Lung microvascular endothelial cell (primary cell): ENCODE measurements at regions not wholly inside any gene's neighbourhood (a gene's known extent, or its start where the extent isn't known, plus 50 kb on each side); places are given as distances from the start of the nearest gene placed in this dataset.

Experiments used
- DNase-seq, 2 donors: peaks; one replicate each; pipeline versions ENCODE4 v3.0.0 to v3.0.0-alpha.2; 2010; ENCODE audit warnings: low read depth in 2 of 2

- peak in 1 of 2 donors; percentile 7 for DNase-seq
These were observed 56.4 kb upstream of the SPOCK3 start for GRCh38 chr4:167290678-167291077.

- DNase-seq, result no peak
These were observed 74.6 kb upstream of the SPOCK3 start for GRCh38 chr4:167308876-167309275.

GRCh38 chr4:167321299-167321698, 87.0 kb upstream of the SPOCK3 start:
- no peak for DNase-seq

GRCh38 chr4:167339781-167340180, 105.5 kb upstream of the SPOCK3 start:
- no peak for DNase-seq

GRCh38 chr4:167359711-167360110, 125.4 kb upstream of the SPOCK3 start:
- DNase-seq, result no peak

GRCh38 chr4:167379076-167379835, 145.0 kb upstream of the SPOCK3 start:
- no peak for DNase-seq

GRCh38 chr4:167380964-167381363, 146.7 kb upstream of the SPOCK3 start:
- DNase-seq, result no peak

GRCh38 chr4:167383291-167383690, 149.0 kb upstream of the SPOCK3 start:
- no peak for DNase-seq

- no peak for DNase-seq
These were observed 163.3 kb upstream of the SPOCK3 start for GRCh38 chr4:167397586-167397985.

GRCh38 chr4:167399201-167399600, 164.9 kb upstream of the SPOCK3 start:
- no peak for DNase-seq

- no peak for DNase-seq
These were observed 171.9 kb upstream of the SPOCK3 start for GRCh38 chr4:167406181-167406580.

GRCh38 chr4:167415461-167415860, 181.2 kb upstream of the SPOCK3 start:
- no peak for DNase-seq

- DNase-seq, result no peak
These were observed 185.3 kb upstream of the SPOCK3 start for GRCh38 chr4:167419468-167420140.

- no peak for DNase-seq
These were observed 186.9 kb upstream of the SPOCK3 start for GRCh38 chr4:167421201-167421600.

- DNase-seq, result no peak
These were observed 190.3 kb upstream of the SPOCK3 start for GRCh38 chr4:167424341-167425256.

- no peak for DNase-seq
These were observed 193.9 kb upstream of the SPOCK3 start for GRCh38 chr4:167428156-167428555.

GRCh38 chr4:167431371-167431770, 197.1 kb upstream of the SPOCK3 start:
- no peak for DNase-seq

- no peak for DNase-seq
These were observed 201.5 kb upstream of the SPOCK3 start for GRCh38 chr4:167435786-167436185.

- DNase-seq, result no peak
These were observed 209.5 kb upstream of the SPOCK3 start for GRCh38 chr4:167443841-167444240.

- DNase-seq, result no peak
These were observed 218.7 kb upstream of the SPOCK3 start for GRCh38 chr4:167452922-167453430.

- DNase-seq, result no peak
These were observed 222.3 kb upstream of the SPOCK3 start for GRCh38 chr4:167456619-167457018.

- no peak for DNase-seq
These were observed 235.1 kb upstream of the SPOCK3 start for GRCh38 chr4:167469436-167469835.
